K562 (cell line): ENCODE measurements at regions not wholly inside any gene's neighbourhood (a gene's known extent, or its start where the extent isn't known, plus 50 kb on each side); places are given as distances from the start of the nearest gene placed in this dataset.

Experiments used
- ATAC-seq: fragments of 200-7000 bp; cut with Tn5 transposase; 3 replicates; pipeline ENCODE4 v1.9.1; 2020; ENCODE audit warnings: moderate library complexity
- BruUV-seq: library from RNA; stranded (reverse); fragments of 400-500 nt; replicated peaks from 2 replicates; lab custom pipeline; 2021; lab: Mats Ljungman, UMichigan
- CTCF ChIA-PET: fragments of 300-600 bp; formaldehyde crosslinking; extraction: SDS; loops from one replicate; lab custom pipeline; 2021; ENCODE audit warnings: low intra/inter-chr PET ratio; lab: Yijun Ruan, JAX
- POLR2A ChIA-PET: fragments of 300-600, 350-650 bp; sonication (Branson Sonifier 250); formaldehyde crosslinking; extraction: SDS; loops from one replicate; lab custom pipeline; 2021; ENCODE audit warnings: antibody characterized with exemption, inconsistent platforms; lab: Yijun Ruan, JAX
- DNase-seq, 4 experiments: peaks; one replicate each; pipeline versions ENCODE4 v3.0.0 to v3.0.0-alpha.2; 2011 to 2018; ENCODE audit warnings: low spot score in 3 of 4, mixed read lengths in 3 of 4; ENCODE audit errors: extremely low read depth in 1 of 4
- FAIRE-seq: peaks from 2 replicates; lab custom pipeline; 2011; peaks lifted over from hg19 to GRCh38; lab: Jason Lieb, UNC
- H2AFZ ChIP-seq: 2 replicates; pipeline ENCODE4 v1.6.0; 2011; ENCODE audit warnings: low read depth, low read length, control low read depth, inconsistent platforms
- H3K27ac ChIP-seq: fragments of 200-600 bp; 3 replicates; pipeline ENCODE4 v1.8.0; 2011; ENCODE audit warnings: low read depth, mild to moderate bottlenecking, control low read depth, inconsistent platforms, low read length, moderate library complexity, mixed read lengths; ENCODE audit errors: extremely low read depth
- H3K27me3 ChIP-seq, 2 experiments: fragments of 300-600 bp in 1 of 2; 2 replicates in 1 of 2; 3 replicates in 1 of 2; pipeline versions ENCODE4 v1.6.0 to v1.8.0; 2011; ENCODE audit warnings: inconsistent platforms in 2 of 2, low read length in 2 of 2, mild to moderate bottlenecking in 1 of 2, mixed read lengths in 1 of 2, moderate library complexity in 1 of 2; ENCODE audit not compliant: control insufficient read depth in 2 of 2, insufficient read depth in 2 of 2
- H3K36me3 ChIP-seq: fragments of 300-600 bp; 3 replicates; pipeline ENCODE4 v1.8.0; 2011; ENCODE audit warnings: mild to moderate bottlenecking, low read length, inconsistent platforms; ENCODE audit not compliant: control insufficient read depth, insufficient read depth
- H3K4me1 ChIP-seq, 2 experiments: fragments of 200-600 bp in 1 of 2; replicated peaks in 1 of 2; 2 replicates in 1 of 2; 3 replicates in 1 of 2; pipeline versions ENCODE4 v1.5.1 to v1.8.0; 2011; ENCODE audit warnings: inconsistent platforms in 2 of 2, low read length in 2 of 2, mild to moderate bottlenecking in 1 of 2, mixed read lengths in 1 of 2, moderate library complexity in 1 of 2; ENCODE audit not compliant: control insufficient read depth in 2 of 2, insufficient read depth in 2 of 2
- H3K4me2 ChIP-seq: 2 replicates; pipeline ENCODE4 v1.6.1; 2011; ENCODE audit warnings: low read length, control low read depth, inconsistent platforms, mixed read lengths; ENCODE audit not compliant: insufficient read depth
- H3K4me3 ChIP-seq: fragments of 200-600 bp; sonication (generic), shearing (Covaris generic); 2 replicates; pipeline ENCODE4 v1.5.1; 2016; ENCODE audit warnings: control low read depth, inconsistent platforms
- H3K79me2 ChIP-seq: fragments of 200-600 bp; 3 replicates; pipeline ENCODE4 v1.8.0; 2011; ENCODE audit warnings: low read length, inconsistent platforms; ENCODE audit not compliant: control insufficient read depth, insufficient read depth
- H3K9ac ChIP-seq, 2 experiments: 2 replicates each; pipeline versions ENCODE4 v1.6.0 to v1.6.1; 2011; ENCODE audit warnings: low read depth in 2 of 2, low read length in 2 of 2, control low read depth in 1 of 2, inconsistent platforms in 1 of 2, mild to moderate bottlenecking in 1 of 2, mixed read lengths in 1 of 2; ENCODE audit not compliant: insufficient read depth in 1 of 2
- H3K9me1 ChIP-seq: one replicate; pipeline ENCODE4 v1.6.0; 2011; ENCODE audit warnings: inconsistent platforms, mild to moderate bottlenecking, low read length, moderate library complexity; ENCODE audit not compliant: control insufficient read depth, insufficient read depth
- H3K9me3 ChIP-seq: replicated peaks from 2 replicates; pipeline ENCODE4 v1.5.1; 2011; ENCODE audit warnings: low read depth, low read length, inconsistent platforms; ENCODE audit not compliant: control insufficient read depth, insufficient read depth
- H4K20me1 ChIP-seq: replicated peaks from 2 replicates; pipeline ENCODE4 v1.6.1; 2011; ENCODE audit warnings: low read length, inconsistent platforms, mixed read lengths; ENCODE audit not compliant: control insufficient read depth, insufficient read depth
- ATF2 ChIP-seq: sonication (generic); formaldehyde crosslinking; IDR thresholded peaks from 2 replicates; pipeline ENCODE4 v1.8.1; 2022; ENCODE audit warnings: missing genetic modification reagents
- HDAC8 ChIP-seq: fragments of 450-650 bp; IDR thresholded peaks from 2 replicates; pipeline ENCODE4 v1.6.1; 2016; ENCODE audit warnings: mild to moderate bottlenecking, missing genetic modification characterization, moderate library complexity, missing compliant biosample characterization
- YBX1 ChIP-seq: fragments of 450-650 bp; IDR thresholded peaks from 2 replicates; pipeline ENCODE4 v1.7.1; 2016; ENCODE audit warnings: mild to moderate bottlenecking
- ZFP36 ChIP-seq: fragments of 150-350 bp; IDR thresholded peaks from 2 replicates; pipeline ENCODE4 v1.6.1; 2018; ENCODE audit warnings: low read length, low read depth; ENCODE audit not compliant: partially characterized antibody
- ZNF253 ChIP-seq: fragments of 250-450 bp; sonication (Bioruptor Pico); conservative IDR thresholded peaks from 2 replicates; pipeline ENCODE4 v1.6.1; 2021; ENCODE audit warnings: mild to moderate bottlenecking
- WGBS: fragments of 100-300 bp; shearing (Covaris generic); methylation state at CpG from one replicate; pipeline ENCODE4 v1.1.6; 2016; ENCODE audit warnings: low coverage, mixed read lengths; ENCODE audit not compliant: insufficient coverage; ENCODE audit errors: missing lambda C conversion rate; 5-methylcytosine and 5-hydroxymethylcytosine counted together
- in situ Hi-C: fragments of 300-500 bp; cut with MboI; formaldehyde crosslinking; loops from 4 replicates; pipeline ENCODE4 v1.15.0; 2018; ENCODE audit warnings: inconsistent platforms, mixed read lengths
- intact Hi-C: fragments of 100-400 bp; cut with micrococcal nuclease; formaldehyde crosslinking; loops from 2 replicates; pipeline ENCODE4 v1.14.2; 2022
- TF ChIP-seq, protein P1 (sequence below): fragments of 250-450 bp; sonication (Bioruptor Pico); IDR thresholded peaks from 2 replicates; pipeline ENCODE4 v1.4.0; 2020; ENCODE audit warnings: mild to moderate bottlenecking

- WGBS = 0% methylated on average over 2 of the region's 2 CpGs
- Histone ChIP-seq H3K27me3 (0 out of 5 replicates have a peak, but pooled peaks cover 0 to 4% of the 10 kb centered on the region in 2 experiments), H3K27ac (no peak overlapping the region), H3K9ac (no peak overlapping the region), H4K20me1 (no peaks in the 10 kb centered on the region), H3K79me2 (no peaks in the 10 kb centered on the region), H3K9me3 (no peaks in the 10 kb centered on the region), H3K4me3 (no peak overlapping the region), H3K4me2 (no peak overlapping the region), H3K9me1 (no peaks in the 10 kb centered on the region), H3K4me1 (no peaks in the 10 kb centered on the region), H2AFZ (no peak overlapping the region), H3K36me3 (no peaks in the 10 kb centered on the region)
- CTCF ChIA-PET = no interaction called here
- no TSS peak for BruUV-seq
- in situ Hi-C loops (no loop called here), intact Hi-C loops (no loop called here)
- POLR2A ChIA-PET = interaction anchor here (0.6 to 0.7 kb wide), 2 partner anchors 27 to 795 kb away, joined by 3 to 4 read pairs; no protein-coding TSS in a partner anchor
- TF ChIP-seq ATF2 (CRISPR knock-in tag) (no peak), ZNF253 (CRISPR knock-in tag) (no peak), YBX1 (no peak), HDAC8 (tag) (no peak), ZFP36 (no peak)
- TF ChIP-seq, protein P1, sequence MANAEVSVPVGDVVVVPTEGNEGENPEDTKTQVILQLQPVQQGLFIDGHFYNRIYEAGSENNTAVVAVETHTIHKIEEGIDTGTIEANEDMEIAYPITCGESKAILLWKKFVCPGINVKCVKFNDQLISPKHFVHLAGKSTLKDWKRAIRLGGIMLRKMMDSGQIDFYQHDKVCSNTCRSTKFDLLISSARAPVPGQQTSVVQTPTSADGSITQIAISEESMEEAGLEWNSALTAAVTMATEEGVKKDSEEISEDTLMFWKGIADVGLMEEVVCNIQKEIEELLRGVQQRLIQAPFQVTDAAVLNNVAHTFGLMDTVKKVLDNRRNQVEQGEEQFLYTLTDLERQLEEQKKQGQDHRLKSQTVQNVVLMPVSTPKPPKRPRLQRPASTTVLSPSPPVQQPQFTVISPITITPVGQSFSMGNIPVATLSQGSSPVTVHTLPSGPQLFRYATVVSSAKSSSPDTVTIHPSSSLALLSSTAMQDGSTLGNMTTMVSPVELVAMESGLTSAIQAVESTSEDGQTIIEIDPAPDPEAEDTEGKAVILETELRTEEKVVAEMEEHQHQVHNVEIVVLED (CRISPR knock-in tag) = no peak
- ATAC-seq (no peak), FAIRE-seq (no peak), DNase-seq (no peak)
These were observed 52.1 kb upstream of the ITGA6 start for GRCh38 chr2:172375251-172375650.
